ENCODE measurements at regions not wholly inside any gene's neighbourhood (a gene's known extent, or its start where the extent isn't known, plus 50 kb on each side); places are given as distances from the start of the nearest gene placed in this dataset.

DNA sequence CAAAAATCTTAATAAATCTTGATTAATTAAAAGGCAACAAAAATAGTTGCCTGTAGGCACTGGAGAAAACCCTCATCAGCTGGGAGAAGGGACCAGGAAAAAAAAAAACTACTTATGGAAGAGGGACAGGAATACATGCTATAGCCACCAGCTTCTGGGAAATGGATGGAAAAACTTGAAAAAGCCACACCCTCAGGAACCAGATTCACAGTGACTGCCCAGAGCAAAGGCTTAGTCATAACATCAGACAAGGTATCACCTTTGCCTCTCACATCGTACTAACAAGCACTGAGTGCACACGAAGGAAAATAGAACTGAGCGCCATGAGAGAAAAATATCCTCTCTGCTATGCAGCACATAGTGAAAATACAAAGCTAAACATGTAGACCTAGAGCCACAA, 116.9 kb upstream of the GYPC start:
- TF ChIP-seq POLR2A (IDR thresholded peaks at IDR 0.05) (no peak), CTCF (IDR thresholded peaks at IDR 0.05) (no peak)
